Right kidney (tissue), 1 donor: ENCODE measurements at regions not wholly inside any gene's neighbourhood (a gene's known extent, or its start where the extent isn't known, plus 50 kb on each side); places are given as distances from the start of the nearest gene placed in this dataset.

Experiments
- DNase-seq: peaks from one replicate; pipeline ENCODE4 v3.0.0-alpha.2; 2016

- DNase-seq = no peak
These were observed 327.0 kb upstream of the NOCT start for GRCh38 chr4:138688408-138689085.

- no peak for DNase-seq
These were observed 329.3 kb upstream of the NOCT start for GRCh38 chr4:138686106-138686835.

- DNase-seq = no peak
These were observed 330.3 kb upstream of the NOCT start for GRCh38 chr4:138685316-138685715.

GRCh38 chr4:138680989-138681604 lies 334.5 kb upstream of the NOCT start:
- DNase-seq = peak; percentile 46

- DNase-seq = no peak
These were observed 335.3 kb upstream of the NOCT start for GRCh38 chr4:138680256-138680655.

- no peak for DNase-seq
These were observed 336.4 kb upstream of the NOCT start for GRCh38 chr4:138678985-138679746.

- no peak for DNase-seq
These were observed 337.8 kb upstream of the NOCT start for GRCh38 chr4:138677748-138678147.

- no peak for DNase-seq
These were observed 338.4 kb upstream of the NOCT start for GRCh38 chr4:138677212-138677611.

GRCh38 chr4:138675685-138676084 lies 339.9 kb upstream of the NOCT start:
- no peak for DNase-seq

GRCh38 chr4:138674209-138674608 lies 341.4 kb upstream of the NOCT start:
- DNase-seq = no peak

GRCh38 chr4:138673053-138673452 lies 342.5 kb upstream of the NOCT start:
- no peak for DNase-seq

- DNase-seq = no peak
These were observed 343.1 kb upstream of the NOCT start for GRCh38 chr4:138672393-138672976.

- DNase-seq = no peak
These were observed 343.9 kb upstream of the NOCT start for GRCh38 chr4:138671606-138672084.

GRCh38 chr4:138671106-138671505 lies 344.5 kb upstream of the NOCT start:
- DNase-seq = no peak

- DNase-seq = no peak
These were observed 344.9 kb upstream of the NOCT start for GRCh38 chr4:138670681-138671080.

GRCh38 chr4:138669479-138670315 lies 345.9 kb upstream of the NOCT start:
- no peak for DNase-seq

- no peak for DNase-seq
These were observed 347.3 kb upstream of the NOCT start for GRCh38 chr4:138668309-138668708.

- DNase-seq = no peak
These were observed 349.2 kb upstream of the NOCT start for GRCh38 chr4:138666366-138666765.

GRCh38 chr4:138665851-138666250 lies 349.7 kb upstream of the NOCT start:
- no peak for DNase-seq

GRCh38 chr4:138663883-138664282 lies 351.7 kb upstream of the NOCT start:
- DNase-seq = no peak

- no peak for DNase-seq
These were observed 355.7 kb upstream of the NOCT start for GRCh38 chr4:138659812-138660316.
